ENCODE measurements at regions not wholly inside any gene's neighbourhood (a gene's known extent, or its start where the extent isn't known, plus 50 kb on each side); places are given as distances from the start of the nearest gene placed in this dataset.
"Not testable (repeated sequence)": the region's sequence is repeated elsewhere in the genome, so short reads cannot be mapped to it uniquely, and the experiment has no call there.

- no peaks in the 10 kb centered on the region for H3K4me1 ChIP-seq
These were observed 450.3 kb downstream of the SHISA9 start for GRCh38 chr16:13351601-13352217.

GRCh38 chr16:13352796-13353195, 451.4 kb downstream of the SHISA9 start:
- DNase-seq; intact Hi-C loops (cut with DNase I); H3K9me3 ChIP-seq; H3K36me3 ChIP-seq; H3K27ac ChIP-seq; H3K4me3 ChIP-seq; H3K4me1 ChIP-seq; H3K27me3 ChIP-seq; H3K9ac ChIP-seq (ENCODE audit: low read depth in 2 of 2, low read length in 2 of 2): not testable (repeated sequence)

More at GRCh38 chr16:13351601-13352217, 450.3 kb downstream of the SHISA9 start:
- intact Hi-C loops (cut with DNase I) = no loop called here
- TF ChIP-seq CTCF (IDR thresholded peaks at IDR 0.05) = no peak
- H3K27ac ChIP-seq = no peak overlapping the region
- H3K4me3 ChIP-seq = no peak overlapping the region
- H3K9me3 ChIP-seq = no peaks in the 10 kb centered on the region
- DNase-seq = no peak
- H3K36me3 ChIP-seq = no peaks in the 10 kb centered on the region
- no peaks in the 10 kb centered on the region for H3K27me3 ChIP-seq
- H3K9ac ChIP-seq (ENCODE audit: low read depth in 2 of 2, low read length in 2 of 2) = no peak overlapping the region

- H3K4me1 ChIP-seq; intact Hi-C loops (cut with DNase I); H3K9me3 ChIP-seq; H3K36me3 ChIP-seq; H3K4me3 ChIP-seq; DNase-seq; H3K27ac ChIP-seq; H3K9ac ChIP-seq (ENCODE audit: low read depth in 2 of 2, low read length in 2 of 2); H3K27me3 ChIP-seq: not testable (repeated sequence)
These were observed 456.4 kb downstream of the SHISA9 start for GRCh38 chr16:13357842-13358241.

GRCh38 chr16:13359835-13360234, 458.4 kb downstream of the SHISA9 start:
- TF ChIP-seq CTCF (IDR thresholded peaks at IDR 0.05) = no peak
- intact Hi-C loops (cut with DNase I) = no loop called here
- Histone ChIP-seq H3K9ac (ENCODE audit: low read depth in 2 of 2, low read length in 2 of 2) (no peak overlapping the region), H3K36me3 (no peaks in the 10 kb centered on the region), H3K4me3 (no peak overlapping the region), H3K27me3 (no peaks in the 10 kb centered on the region), H3K9me3 (no peaks in the 10 kb centered on the region), H3K27ac (no peak overlapping the region), H3K4me1 (no peaks in the 10 kb centered on the region)
- DNase-seq = no peak

- Histone ChIP-seq H3K36me3 (no peaks in the 10 kb centered on the region), H3K9ac (ENCODE audit: low read depth in 2 of 2, low read length in 2 of 2) (no peak overlapping the region), H3K4me1 (no peaks in the 10 kb centered on the region), H3K27ac (no peak overlapping the region), H3K27me3 (no peaks in the 10 kb centered on the region), H3K9me3 (no peaks in the 10 kb centered on the region), H3K4me3 (no peak overlapping the region)
- TF ChIP-seq CTCF (IDR thresholded peaks at IDR 0.05) = no peak
- intact Hi-C loops (cut with DNase I) = no loop called here
- DNase-seq = no peak
These were observed 471.0 kb downstream of the SHISA9 start for GRCh38 chr16:13372421-13372820.

- no peaks in the 10 kb centered on the region for H3K27me3 ChIP-seq
- no peak overlapping the region for H3K27ac ChIP-seq
- no peak overlapping the region for H3K9ac ChIP-seq (ENCODE audit: low read depth in 2 of 2, low read length in 2 of 2)
- DNase-seq = no peak
- no peaks in the 10 kb centered on the region for H3K9me3 ChIP-seq
- TF ChIP-seq CTCF (IDR thresholded peaks at IDR 0.05) = no peak
- H3K4me1 ChIP-seq = no peaks in the 10 kb centered on the region
- no peak overlapping the region for H3K4me3 ChIP-seq
- H3K36me3 ChIP-seq = no peaks in the 10 kb centered on the region
- intact Hi-C loops (cut with DNase I) = no loop called here
These were observed 474.8 kb downstream of the SHISA9 start for GRCh38 chr16:13376174-13376573.
